ENCODE measurements at regions not wholly inside any gene's neighbourhood (a gene's known extent, or its start where the extent isn't known, plus 50 kb on each side); places are given as distances from the start of the nearest gene placed in this dataset.

DNA sequence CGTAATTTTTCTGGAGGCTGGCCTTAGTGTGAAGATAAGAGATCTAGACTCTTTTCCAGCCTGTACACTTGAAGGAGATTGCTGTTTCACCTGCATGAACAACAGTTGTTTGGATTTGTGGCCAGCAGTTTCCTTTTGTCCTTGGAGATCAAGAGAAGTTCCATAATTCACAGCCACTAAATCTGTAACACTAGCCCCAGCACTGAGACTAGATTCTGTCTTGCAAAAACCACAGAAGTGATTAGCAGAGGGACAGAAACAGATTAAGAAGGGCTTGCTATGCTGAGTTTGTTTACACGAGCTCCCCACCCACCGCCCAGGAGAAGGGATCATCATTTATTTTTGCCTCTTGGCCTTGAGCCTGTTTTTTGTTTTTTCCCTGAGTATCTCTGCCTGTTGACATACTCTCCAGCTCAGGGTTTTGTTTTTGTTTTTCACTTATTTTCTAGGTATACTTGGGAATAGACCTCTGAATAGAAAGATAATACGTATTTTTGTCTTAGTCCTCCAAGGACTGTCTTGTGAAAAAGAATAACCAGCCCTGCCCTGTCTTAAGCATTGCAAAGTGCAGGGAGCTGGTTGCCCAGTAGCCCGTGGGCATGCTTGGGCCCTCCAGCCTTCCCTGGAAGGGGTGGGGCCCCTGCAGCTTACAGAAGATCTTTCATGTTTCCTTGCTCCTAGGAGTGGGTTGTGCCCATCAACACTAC lies 93.1 kb upstream of the SOX4 start:
- no peak for TF ChIP-seq CTCF (conservative IDR thresholded peaks at IDR 0.05 in 1 of 2, IDR thresholded peaks at IDR 0.05 in 1 of 2; ENCODE audit: low read depth in 1 of 2, low read length in 2 of 2)
- no peak for TF ChIP-seq EZH2 (IDR thresholded peaks at IDR 0.05; ENCODE audit: low read length, missing control alignments)

Data from fibroblast of lung (primary cell).